PFSK-1 (cell line): ENCODE measurements at regions not wholly inside any gene's neighbourhood (a gene's known extent, or its start where the extent isn't known, plus 50 kb on each side); places are given as distances from the start of the nearest gene placed in this dataset.

Experiments used
- FOXP2 ChIP-seq: optimal IDR thresholded peaks from 2 replicates; pipeline ENCODE3; 2011; ENCODE audit warnings: borderline replicate concordance, control low read depth, inconsistent platforms; ENCODE audit not compliant: insufficient read depth; ENCODE audit errors: extremely low read length, extremely low read depth
- POLR2AphosphoS5 ChIP-seq: IDR thresholded peaks from 2 replicates; pipeline ENCODE4 v1.6.1; 2012; ENCODE audit warnings: low read depth, mild to moderate bottlenecking, control low read depth, low read length, moderate library complexity
- REST ChIP-seq, 2 experiments: IDR thresholded peaks; 2 replicates each; pipeline versions ENCODE4 v1.6.1 to v1.8.0; 2011 to 2012; ENCODE audit warnings: low read depth in 2 of 2, low read length in 2 of 2, control low read depth in 1 of 2, inconsistent platforms in 1 of 2, mild to moderate bottlenecking in 1 of 2, moderate library complexity in 1 of 2; ENCODE audit not compliant: insufficient read depth in 1 of 2
- SIN3A ChIP-seq: IDR thresholded peaks from 2 replicates; pipeline ENCODE4 v1.6.1; 2012; ENCODE audit warnings: mild to moderate bottlenecking, low read length, moderate library complexity, borderline replicate concordance; ENCODE audit not compliant: insufficient read depth
- TAF1 ChIP-seq: IDR thresholded peaks from 2 replicates; pipeline ENCODE4 v1.6.1; 2012; ENCODE audit warnings: low read length, control low read depth, borderline replicate concordance; ENCODE audit not compliant: insufficient read depth

- TF ChIP-seq POLR2AphosphoS5 (no peak), SIN3A (no peak), REST (IDR thresholded peaks at IDR 0.05; ENCODE audit: insufficient read depth in 1 of 2, low read depth in 2 of 2, low read length in 2 of 2) (no peak), TAF1 (no peak), FOXP2 (no peak)
These were observed 161.3 kb downstream of the ASB1 start for GRCh38 chr2:238587776-238588660.
